ENCODE measurements at regions not wholly inside any gene's neighbourhood (a gene's known extent, or its start where the extent isn't known, plus 50 kb on each side); places are given as distances from the start of the nearest gene placed in this dataset.

DNA sequence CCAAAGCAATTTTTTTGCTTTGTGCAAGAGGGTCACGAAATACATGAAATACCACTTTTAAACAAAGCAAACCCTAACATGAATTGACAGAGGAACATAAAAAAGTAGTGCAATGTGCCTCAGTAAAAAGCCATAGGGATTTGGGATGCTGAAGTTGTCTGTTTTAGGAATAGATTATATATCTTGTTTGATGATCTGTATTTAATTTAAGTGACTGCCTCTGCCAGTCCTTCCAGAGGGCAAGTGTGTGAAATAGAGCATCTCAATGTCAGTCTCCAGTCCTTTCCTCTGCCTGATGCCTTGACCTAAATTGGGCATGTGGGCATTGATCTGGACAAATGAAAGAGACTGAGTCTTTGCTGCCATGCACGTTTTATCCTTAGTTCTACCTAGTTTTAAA is 222.8 kb downstream of the PTPRC start:
- TF ChIP-seq, protein P1, sequence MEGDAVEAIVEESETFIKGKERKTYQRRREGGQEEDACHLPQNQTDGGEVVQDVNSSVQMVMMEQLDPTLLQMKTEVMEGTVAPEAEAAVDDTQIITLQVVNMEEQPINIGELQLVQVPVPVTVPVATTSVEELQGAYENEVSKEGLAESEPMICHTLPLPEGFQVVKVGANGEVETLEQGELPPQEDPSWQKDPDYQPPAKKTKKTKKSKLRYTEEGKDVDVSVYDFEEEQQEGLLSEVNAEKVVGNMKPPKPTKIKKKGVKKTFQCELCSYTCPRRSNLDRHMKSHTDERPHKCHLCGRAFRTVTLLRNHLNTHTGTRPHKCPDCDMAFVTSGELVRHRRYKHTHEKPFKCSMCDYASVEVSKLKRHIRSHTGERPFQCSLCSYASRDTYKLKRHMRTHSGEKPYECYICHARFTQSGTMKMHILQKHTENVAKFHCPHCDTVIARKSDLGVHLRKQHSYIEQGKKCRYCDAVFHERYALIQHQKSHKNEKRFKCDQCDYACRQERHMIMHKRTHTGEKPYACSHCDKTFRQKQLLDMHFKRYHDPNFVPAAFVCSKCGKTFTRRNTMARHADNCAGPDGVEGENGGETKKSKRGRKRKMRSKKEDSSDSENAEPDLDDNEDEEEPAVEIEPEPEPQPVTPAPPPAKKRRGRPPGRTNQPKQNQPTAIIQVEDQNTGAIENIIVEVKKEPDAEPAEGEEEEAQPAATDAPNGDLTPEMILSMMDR (IDR thresholded peaks at IDR 0.05): no peak
- TF ChIP-seq POLR2A (IDR thresholded peaks at IDR 0.05): no peak

Data from vagina (tissue), 2 donors.